ENCODE measurements at regions not wholly inside any gene's neighbourhood (a gene's known extent, or its start where the extent isn't known, plus 50 kb on each side); places are given as distances from the start of the nearest gene placed in this dataset.

DNA sequence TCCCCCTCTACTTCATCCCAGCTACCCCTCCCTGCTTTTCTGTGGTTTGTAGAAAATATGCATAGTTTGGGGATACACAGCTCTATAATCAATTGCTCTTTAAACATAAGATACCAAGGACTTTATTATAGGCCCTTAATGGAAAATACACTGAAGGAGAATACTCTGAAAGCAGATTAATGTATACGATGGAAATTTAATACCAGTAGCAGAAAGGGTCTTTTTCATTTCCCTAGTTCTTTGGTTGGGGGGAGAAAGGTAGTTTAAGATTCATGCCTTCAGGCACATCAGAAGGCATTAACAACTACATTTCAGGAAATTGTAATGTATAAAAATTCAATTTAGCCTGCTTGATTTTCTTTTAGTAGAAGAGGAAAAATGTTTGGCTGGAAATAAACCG is 452.9 kb upstream of the ZNF608 start:
- DNase-seq (ENCODE audit: insufficient read length) (no peak), FAIRE-seq (no peak)
- TF ChIP-seq POLR2AphosphoS5 (IDR thresholded peaks at IDR 0.05; ENCODE audit: low read depth, low read length) = no peak
- no peak for TF ChIP-seq TAF1 (IDR thresholded peaks at IDR 0.05; ENCODE audit: borderline replicate concordance, low read depth, low read length)
- no peak for TF ChIP-seq POLR2A (IDR thresholded peaks at IDR 0.05; ENCODE audit: low read depth, low read length)

DNA sequence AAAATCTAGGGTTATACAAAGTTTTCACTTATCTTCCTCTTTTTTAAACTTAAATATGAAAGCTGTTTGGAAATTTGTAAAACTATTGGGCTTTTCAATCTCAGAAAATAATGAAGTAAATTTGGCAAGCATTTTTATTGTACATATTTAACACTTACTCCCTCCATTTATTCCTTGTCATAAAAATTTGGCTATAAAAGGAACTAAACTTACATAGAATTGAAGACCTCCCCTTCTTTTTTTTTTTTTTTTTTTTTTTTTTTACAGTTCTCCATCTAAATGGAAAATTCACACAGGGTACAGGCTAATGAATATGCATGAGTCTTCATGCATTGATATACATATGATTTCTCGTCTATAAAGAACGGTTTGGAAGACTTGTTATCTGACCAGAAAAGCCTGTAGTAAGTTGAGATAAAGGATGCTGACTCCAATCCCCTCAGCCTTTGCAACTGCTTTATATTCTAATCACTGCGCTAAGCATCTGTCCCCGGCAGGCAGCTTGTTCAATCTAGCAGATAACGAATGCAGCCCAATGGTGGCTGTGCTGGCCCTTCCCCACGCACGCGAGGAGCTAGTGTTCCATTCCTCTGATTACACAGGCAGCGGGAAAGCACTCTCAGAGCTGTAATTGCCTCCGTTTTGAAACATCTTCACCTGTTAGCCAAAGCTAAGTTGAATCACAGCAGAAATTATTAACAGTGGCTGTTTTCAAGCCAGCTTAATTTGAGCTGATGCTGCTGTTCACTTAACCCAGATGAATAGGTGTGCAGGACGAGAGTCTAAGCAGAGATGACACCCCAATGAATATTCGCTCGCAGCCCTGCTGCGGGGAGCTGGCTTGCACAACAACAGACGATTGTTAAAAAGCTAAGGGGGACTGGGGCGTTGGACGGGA is 453.8 kb upstream of the ZNF608 start:
- DNase-seq (ENCODE audit: insufficient read length) (no peak), FAIRE-seq (peak; percentile 51)
- no peak for TF ChIP-seq POLR2A (IDR thresholded peaks at IDR 0.05; ENCODE audit: low read depth, low read length)
- TF ChIP-seq TAF1 (IDR thresholded peaks at IDR 0.05; ENCODE audit: borderline replicate concordance, low read depth, low read length) = no peak
- no peak for TF ChIP-seq POLR2AphosphoS5 (IDR thresholded peaks at IDR 0.05; ENCODE audit: low read depth, low read length)

DNA sequence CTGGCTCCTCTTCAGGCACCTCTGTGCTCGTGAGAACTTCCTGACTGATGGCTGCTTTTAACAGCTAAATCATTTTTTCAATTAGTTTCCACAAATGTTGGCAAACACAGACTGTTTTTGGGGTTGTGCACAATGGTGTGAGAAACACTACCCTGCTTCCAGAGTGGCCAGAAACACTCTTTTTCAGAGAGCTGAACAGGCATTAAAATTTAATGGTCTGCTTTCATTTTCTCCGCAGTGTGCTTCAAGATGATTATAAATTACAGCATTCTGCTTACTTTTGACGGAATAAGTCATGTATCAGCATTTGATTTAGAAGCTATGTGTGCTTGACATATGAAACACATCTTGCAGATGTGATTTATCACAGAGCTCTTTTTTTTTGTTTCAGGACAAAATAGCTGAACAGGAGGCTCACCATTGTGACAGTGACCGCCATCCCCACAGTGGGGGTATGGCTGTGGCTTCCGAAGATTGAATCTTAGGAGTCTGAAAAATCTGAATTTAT is 454.5 kb upstream of the ZNF608 start:
- TF ChIP-seq POLR2A (IDR thresholded peaks at IDR 0.05; ENCODE audit: low read depth, low read length) (no peak), POLR2AphosphoS5 (IDR thresholded peaks at IDR 0.05; ENCODE audit: low read depth, low read length) (no peak), TAF1 (IDR thresholded peaks at IDR 0.05; ENCODE audit: borderline replicate concordance, low read depth, low read length) (no peak)
- DNase-seq (ENCODE audit: insufficient read length) = no peak
- FAIRE-seq = no peak

- TF ChIP-seq TAF1 (IDR thresholded peaks at IDR 0.05; ENCODE audit: borderline replicate concordance, low read depth, low read length) = no peak
- TF ChIP-seq POLR2A (IDR thresholded peaks at IDR 0.05; ENCODE audit: low read depth, low read length) = no peak
- TF ChIP-seq POLR2AphosphoS5 (IDR thresholded peaks at IDR 0.05; ENCODE audit: low read depth, low read length) = no peak
- no peak for FAIRE-seq
Measured at GRCh38 chr5:125201446-125202052, 455.1 kb upstream of the ZNF608 start.

GRCh38 chr5:125202353-125202752 is 455.9 kb upstream of the ZNF608 start:
- no peak for FAIRE-seq
- TF ChIP-seq POLR2AphosphoS5 (IDR thresholded peaks at IDR 0.05; ENCODE audit: low read depth, low read length) (no peak), TAF1 (IDR thresholded peaks at IDR 0.05; ENCODE audit: borderline replicate concordance, low read depth, low read length) (no peak)
- DNase-seq (ENCODE audit: insufficient read length) = no peak

More at GRCh38 chr5:125201446-125202052, 455.1 kb upstream of the ZNF608 start:
- DNase-seq (ENCODE audit: insufficient read length) = no peak

DNA sequence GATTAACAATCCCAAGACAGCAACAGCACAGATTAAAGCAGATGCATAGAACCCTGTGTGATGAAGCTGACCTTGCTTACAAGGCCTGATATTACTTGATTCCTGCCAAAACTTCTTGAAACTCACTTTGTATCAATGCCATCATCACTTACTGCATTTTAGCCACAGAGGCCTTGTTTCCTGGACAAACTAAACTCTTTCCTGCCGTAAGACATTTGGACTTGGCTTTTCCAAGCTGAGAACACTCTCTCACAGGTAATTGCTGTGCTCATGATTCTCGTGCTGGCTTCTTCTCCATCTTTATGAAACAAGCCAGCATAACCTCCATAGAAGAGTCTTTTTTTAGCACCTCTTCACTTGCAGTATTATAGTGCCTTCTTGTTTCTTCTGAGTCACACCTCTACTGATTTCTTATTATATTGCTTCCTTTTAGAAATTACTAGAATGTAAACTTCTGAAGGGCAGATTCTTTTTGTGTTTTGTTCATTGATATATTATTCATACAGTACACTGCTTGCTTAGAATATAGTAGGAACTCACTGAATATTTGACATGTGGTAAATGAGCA is 456.5 kb upstream of the ZNF608 start:
- FAIRE-seq (no peak), DNase-seq (ENCODE audit: insufficient read length) (no peak)
- no peak for TF ChIP-seq TAF1 (IDR thresholded peaks at IDR 0.05; ENCODE audit: borderline replicate concordance, low read depth, low read length)
- TF ChIP-seq POLR2AphosphoS5 (IDR thresholded peaks at IDR 0.05; ENCODE audit: low read depth, low read length) = no peak
- no peak for TF ChIP-seq POLR2A (IDR thresholded peaks at IDR 0.05; ENCODE audit: low read depth, low read length)

GRCh38 chr5:125203912-125204311 is 457.5 kb upstream of the ZNF608 start:
- FAIRE-seq (no peak), DNase-seq (ENCODE audit: insufficient read length) (no peak)
- no peak for TF ChIP-seq TAF1 (IDR thresholded peaks at IDR 0.05; ENCODE audit: borderline replicate concordance, low read depth, low read length)
- no peak for TF ChIP-seq POLR2AphosphoS5 (IDR thresholded peaks at IDR 0.05; ENCODE audit: low read depth, low read length)
- TF ChIP-seq POLR2A (IDR thresholded peaks at IDR 0.05; ENCODE audit: low read depth, low read length) = no peak

DNA sequence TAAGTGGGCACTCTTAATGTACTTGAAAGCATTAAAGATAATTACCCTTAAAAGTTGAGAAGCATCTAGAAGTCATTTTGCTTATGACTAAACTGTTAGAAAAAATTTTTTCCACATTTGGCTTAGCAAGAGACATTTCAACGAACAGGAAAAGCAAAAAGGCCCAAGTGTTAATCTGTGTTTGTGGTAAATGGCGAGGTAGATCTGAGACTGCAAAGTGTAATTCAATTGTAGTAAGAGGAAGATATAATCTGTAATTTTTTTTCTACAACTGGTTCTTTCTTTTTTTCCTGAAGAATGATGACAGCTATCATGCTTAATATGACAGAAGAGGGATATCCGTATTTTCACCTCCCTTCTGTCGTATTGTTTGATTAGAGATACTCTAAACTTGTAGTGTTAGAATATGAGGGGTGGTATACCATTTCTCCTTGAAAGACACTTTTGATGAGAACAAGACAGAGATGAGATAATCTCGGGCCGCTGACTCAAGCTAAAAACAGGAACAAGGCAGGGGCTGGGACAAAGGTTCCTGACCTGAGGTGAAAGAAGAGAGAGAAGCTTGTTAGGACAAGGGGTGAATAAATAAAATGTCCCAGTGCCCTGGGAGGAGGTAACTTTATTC is 459.3 kb upstream of the ZNF608 start:
- DNase-seq (ENCODE audit: insufficient read length) (no peak), FAIRE-seq (no peak)
- TF ChIP-seq POLR2A (IDR thresholded peaks at IDR 0.05; ENCODE audit: low read depth, low read length) (no peak), POLR2AphosphoS5 (IDR thresholded peaks at IDR 0.05; ENCODE audit: low read depth, low read length) (no peak), TAF1 (IDR thresholded peaks at IDR 0.05; ENCODE audit: borderline replicate concordance, low read depth, low read length) (no peak)

DNA sequence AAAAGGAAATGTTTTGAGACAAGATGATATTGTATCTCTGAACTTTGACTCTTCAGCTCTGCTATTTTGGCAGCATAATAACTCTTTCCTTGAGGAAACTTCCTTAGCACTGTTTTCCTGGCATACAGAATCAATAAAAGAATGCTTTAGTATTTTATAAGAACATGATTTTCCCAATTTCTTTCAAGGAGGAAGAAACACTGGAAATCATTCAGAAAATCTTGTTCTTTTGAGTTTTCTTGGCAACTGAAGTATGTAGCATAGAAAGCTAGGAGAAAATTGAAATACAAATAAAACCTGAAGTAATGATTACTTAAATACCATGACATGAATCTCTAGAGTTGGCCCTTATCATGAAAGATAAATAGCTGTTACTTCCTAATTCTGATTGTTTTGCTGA is 461.4 kb upstream of the ZNF608 start:
- DNase-seq (ENCODE audit: insufficient read length) (no peak), FAIRE-seq (no peak)
- TF ChIP-seq TAF1 (IDR thresholded peaks at IDR 0.05; ENCODE audit: borderline replicate concordance, low read depth, low read length) (no peak), POLR2AphosphoS5 (IDR thresholded peaks at IDR 0.05; ENCODE audit: low read depth, low read length) (no peak), POLR2A (IDR thresholded peaks at IDR 0.05; ENCODE audit: low read depth, low read length) (no peak)

DNA sequence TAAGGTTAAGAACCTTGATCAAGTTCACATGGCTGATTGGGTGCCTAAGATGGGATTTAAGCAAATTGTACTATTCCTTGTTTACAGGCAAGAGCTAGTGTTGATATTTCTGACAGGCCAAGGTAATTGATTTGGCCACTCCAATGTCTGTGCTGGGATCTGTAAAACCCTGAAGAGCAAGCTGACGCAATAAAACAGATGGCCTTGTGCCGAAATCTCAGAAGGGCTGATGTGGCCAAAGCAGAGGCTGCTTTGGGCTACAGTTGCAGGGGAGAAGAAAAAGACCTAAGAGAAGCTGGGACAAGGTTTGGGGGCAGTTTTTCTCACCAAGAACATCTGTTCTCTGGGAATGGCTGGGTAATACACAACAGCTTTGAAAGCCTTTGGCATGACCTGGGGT is 463.2 kb upstream of the ZNF608 start:
- DNase-seq (ENCODE audit: insufficient read length) (no peak), FAIRE-seq (no peak)
- TF ChIP-seq TAF1 (IDR thresholded peaks at IDR 0.05; ENCODE audit: borderline replicate concordance, low read depth, low read length) = no peak
- no peak for TF ChIP-seq POLR2AphosphoS5 (IDR thresholded peaks at IDR 0.05; ENCODE audit: low read depth, low read length)
- no peak for TF ChIP-seq POLR2A (IDR thresholded peaks at IDR 0.05; ENCODE audit: low read depth, low read length)

DNA sequence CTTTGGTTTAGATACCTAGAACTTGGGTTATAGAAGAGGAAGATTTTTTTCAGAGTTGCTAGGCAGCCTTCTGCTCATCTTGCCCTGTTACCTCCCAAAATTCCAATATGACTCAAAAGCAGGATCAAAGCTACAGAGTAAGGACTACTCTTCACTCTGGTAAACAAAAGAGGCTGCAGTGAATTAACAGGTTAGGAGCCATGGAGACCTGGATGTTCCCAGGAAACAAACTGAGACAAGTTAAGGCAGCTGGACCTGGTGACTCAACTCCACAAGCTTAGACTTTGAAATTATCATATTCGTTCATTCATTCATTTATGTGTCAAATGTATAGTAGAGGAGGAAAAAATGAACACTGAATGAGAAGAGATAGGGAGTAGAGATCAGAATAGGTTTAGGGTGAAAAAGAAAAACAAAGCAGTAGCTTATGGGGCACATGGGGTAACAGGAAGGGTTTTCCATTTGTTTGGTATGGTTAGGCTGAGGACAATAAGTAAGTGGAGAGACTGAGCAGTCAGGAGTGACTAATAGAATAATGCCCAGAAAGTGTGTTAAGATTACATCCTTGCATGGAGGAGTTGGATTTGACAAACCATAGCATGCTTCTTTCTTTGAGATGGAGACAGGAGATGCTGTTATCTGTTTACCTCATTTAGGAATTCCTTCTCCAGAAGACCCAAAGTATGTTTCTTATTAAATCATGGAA is 464.0 kb upstream of the ZNF608 start:
- no peak for DNase-seq (ENCODE audit: insufficient read length)
- FAIRE-seq = no peak

More for the DNA sequence above, 464.0 kb upstream of the ZNF608 start:
- TF ChIP-seq POLR2A (IDR thresholded peaks at IDR 0.05; ENCODE audit: low read depth, low read length) = no peak
- no peak for TF ChIP-seq TAF1 (IDR thresholded peaks at IDR 0.05; ENCODE audit: borderline replicate concordance, low read depth, low read length)
- TF ChIP-seq POLR2AphosphoS5 (IDR thresholded peaks at IDR 0.05; ENCODE audit: low read depth, low read length) = no peak

Measured in GM12892 (cell line).